SK-N-SH (cell line): ENCODE measurements at regions not wholly inside any gene's neighbourhood (a gene's known extent, or its start where the extent isn't known, plus 50 kb on each side); places are given as distances from the start of the nearest gene placed in this dataset.

Experiments
- CTCF ChIA-PET: fragments of 300-600, 350-600 bp; formaldehyde crosslinking; extraction: SDS; loops from one replicate; lab custom pipeline; 2021; lab: Yijun Ruan, JAX
- POLR2A ChIA-PET: fragments of 350-600 bp; sonication (Branson Sonifier 250); formaldehyde crosslinking; extraction: SDS; loops from one replicate; lab custom pipeline; 2020; ENCODE audit warnings: antibody characterized with exemption, inconsistent platforms; lab: Yijun Ruan, JAX
- DNase-seq: peaks from one replicate; pipeline ENCODE4 v3.0.0; 2012
- H2AFZ ChIP-seq: fragments of 200-600 bp; sonication (generic); 2 replicates; pipeline ENCODE4 v1.8.1; 2016; ENCODE audit warnings: antibody characterized with exemption, mild to moderate bottlenecking, low read depth
- H3F3A ChIP-seq: fragments of 200-600 bp; sonication (generic); replicated peaks from 2 replicates; pipeline ENCODE3; 2016; ENCODE audit warnings: antibody characterized with exemption, mild to moderate bottlenecking; ENCODE audit not compliant: insufficient read depth
- H3K27ac ChIP-seq, 2 experiments: fragments of 200-500 bp in 1 of 2; fragments of 200-600 bp in 1 of 2; sonication (Bioruptor generic) in 1 of 2; sonication (generic), shearing (Covaris generic) in 1 of 2; 2 replicates each; pipeline versions ENCODE4 v1.5.1 to v1.6.1; 2014 to 2016; ENCODE audit warnings: low read depth in 2 of 2, inconsistent platforms in 1 of 2, low read length in 1 of 2, mild to moderate bottlenecking in 1 of 2, mixed read lengths in 1 of 2
- H3K27me3 ChIP-seq: fragments of 200-600 bp; sonication (generic), shearing (Covaris generic); 2 replicates; pipeline ENCODE4 v1.6.1; 2016; ENCODE audit warnings: mixed run types; ENCODE audit not compliant: insufficient read depth
- H3K36me3 ChIP-seq, 2 experiments: fragments of 200-500 bp in 1 of 2; fragments of 200-600 bp in 1 of 2; sonication (Bioruptor generic) in 1 of 2; sonication (generic) in 1 of 2; replicated peaks in 1 of 2; 2 replicates each; pipeline versions ENCODE3 to v1.5.1; 2014 to 2016; ENCODE audit warnings: low read length in 1 of 2, mild to moderate bottlenecking in 1 of 2; ENCODE audit not compliant: insufficient read depth in 2 of 2, control insufficient read depth in 1 of 2
- H3K4me1 ChIP-seq, 2 experiments: fragments of 200-500 bp in 1 of 2; fragments of 200-600 bp in 1 of 2; sonication (Bioruptor generic) in 1 of 2; sonication (generic), shearing (Covaris generic) in 1 of 2; 2 replicates each; pipeline versions ENCODE4 v1.5.1 to v1.6.1; 2014 to 2016; ENCODE audit warnings: low read depth in 1 of 2, low read length in 1 of 2, mixed run types in 1 of 2; ENCODE audit not compliant: insufficient read depth in 2 of 2, control insufficient read depth in 1 of 2
- H3K4me2 ChIP-seq: fragments of 200-600 bp; sonication (generic), shearing (Covaris generic); 2 replicates; pipeline ENCODE4 v1.6.1; 2017; ENCODE audit warnings: mixed run types
- H3K4me3 ChIP-seq, 2 experiments: fragments of 200-500 bp in 1 of 2; fragments of 200-600 bp in 1 of 2; sonication (Bioruptor generic) in 1 of 2; sonication (generic), shearing (Covaris generic) in 1 of 2; 2 replicates each; pipeline versions ENCODE4 v1.5.1 to v1.8.1; 2014 to 2016; ENCODE audit warnings: low read depth in 2 of 2, inconsistent platforms in 1 of 2, low read length in 1 of 2, mild to moderate bottlenecking in 1 of 2, mixed read lengths in 1 of 2, moderate library complexity in 1 of 2
- H3K79me2 ChIP-seq: fragments of 200-600 bp; sonication (generic); 2 replicates; pipeline ENCODE4 v1.8.1; 2017; ENCODE audit warnings: mild to moderate bottlenecking; ENCODE audit not compliant: insufficient read depth
- H3K9ac ChIP-seq: fragments of 200-600 bp; sonication (generic); 2 replicates; pipeline ENCODE4 v1.6.1; 2017; ENCODE audit warnings: mixed run types
- H3K9me2 ChIP-seq: fragments of 200-600 bp; sonication (generic); 2 replicates; pipeline ENCODE4 v1.6.1; 2017; ENCODE audit warnings: mixed run types
- H3K9me3 ChIP-seq: fragments of 200-600 bp; sonication (generic); 2 replicates; pipeline ENCODE4 v1.6.1; 2017; ENCODE audit warnings: mixed run types, mild to moderate bottlenecking, moderate library complexity
- H4K20me1 ChIP-seq: fragments of 200-600 bp; sonication (generic); 2 replicates; pipeline ENCODE4 v1.6.1; 2017; ENCODE audit warnings: mild to moderate bottlenecking, mixed run types; ENCODE audit not compliant: insufficient read depth
- ELF1 ChIP-seq: IDR thresholded peaks from 2 replicates; pipeline ENCODE4 v1.4.0; 2012
- FOSL2 ChIP-seq: IDR thresholded peaks from 2 replicates; pipeline ENCODE4 v1.4.0; 2012; ENCODE audit warnings: low read depth, mild to moderate bottlenecking, moderate library complexity, borderline replicate concordance
- FOXJ3 ChIP-seq: sonication (generic); formaldehyde crosslinking; IDR thresholded peaks from 2 replicates; pipeline ENCODE4 v1.5.1; 2020; ENCODE audit warnings: mild to moderate bottlenecking, missing genetic modification reagents
- GATA2 ChIP-seq: sonication (generic); formaldehyde crosslinking; IDR thresholded peaks from 2 replicates; pipeline ENCODE4 v1.5.0; 2020; ENCODE audit warnings: mild to moderate bottlenecking, missing genetic modification reagents
- JUND ChIP-seq: IDR thresholded peaks from 2 replicates; pipeline ENCODE4 v1.4.0; 2012
- MAX ChIP-seq: IDR thresholded peaks from 2 replicates; pipeline ENCODE4 v1.4.0; 2012; ENCODE audit warnings: low read depth
- PBX3 ChIP-seq: IDR thresholded peaks from 2 replicates; pipeline ENCODE4; 2012
- RAD21 ChIP-seq: IDR thresholded peaks from 2 replicates; pipeline ENCODE4 v1.6.1; 2012; ENCODE audit warnings: mild to moderate bottlenecking, low read length
- RCOR1 ChIP-seq: fragments of 150-350 bp; IDR thresholded peaks from 2 replicates; pipeline ENCODE4 v1.6.1; 2017; ENCODE audit warnings: antibody characterized with exemption, low read length
- RFX5 ChIP-seq: IDR thresholded peaks from 2 replicates; pipeline ENCODE4 v1.6.1; 2012; ENCODE audit warnings: mild to moderate bottlenecking, improper control_type of control experiment, low read length
- SMC3 ChIP-seq: IDR thresholded peaks from 2 replicates; pipeline ENCODE4 v1.6.1; 2012; ENCODE audit warnings: low read depth, low read length, improper control_type of control experiment
- USF1 ChIP-seq: IDR thresholded peaks from 2 replicates; pipeline ENCODE4 v1.4.0; 2012; ENCODE audit warnings: low read depth, borderline replicate concordance
- USF2 ChIP-seq: fragments of 150-350 bp; IDR thresholded peaks from 2 replicates; pipeline ENCODE4 v1.6.1; 2017; ENCODE audit warnings: antibody characterized with exemption, low read length, low read depth, borderline replicate concordance
- YY1 ChIP-seq: IDR thresholded peaks from 2 replicates; pipeline ENCODE4 v1.4.0; 2012; ENCODE audit warnings: low read depth, mild to moderate bottlenecking
- WGBS: methylation state at CpG from one replicate; pipeline ENCODE4 v1.1.6; 2017; ENCODE audit warnings: low lambda C conversion rate; 5-methylcytosine and 5-hydroxymethylcytosine counted together

GRCh38 chr3:180743813-180744590 lies 64.7 kb upstream of the CCDC39 start:
- Histone ChIP-seq H3K27ac (peak overlapping the region in 1 of 2 experiments; percentile 34; a peak in 1 of 4 replicates), H4K20me1 (no peaks in the 10 kb centered on the region)
- no peak for TF ChIP-seq PBX3
- no peak for TF ChIP-seq ELF1
- no peak for TF ChIP-seq FOXJ3 (CRISPR knock-in tag)
- no peak for TF ChIP-seq RFX5
- TF ChIP-seq FOSL2, result no peak
- TF ChIP-seq USF1, result no peak
- TF ChIP-seq SMC3, result no peak
- TF ChIP-seq YY1, result no peak
- TF ChIP-seq USF2, result no peak
- TF ChIP-seq RAD21, result no peak
- TF ChIP-seq, all 33 proteins: peak for 0
- peak; percentile 2 for DNase-seq
- Histone ChIP-seq H2AFZ (no peak overlapping the region), H3K9me2 (no peaks in the 10 kb centered on the region), H3K27me3 (no peaks in the 10 kb centered on the region), H3K9me3 (no peaks in the 10 kb centered on the region), H3K4me3 (no peak overlapping the region), H3K9ac (no peak overlapping the region), H3F3A (no peaks in the 10 kb centered on the region), H3K4me2 (no peak overlapping the region), H3K36me3 (no peaks in the 10 kb centered on the region), H3K79me2 (no peaks in the 10 kb centered on the region), H3K4me1 (peaks cover 0 to 10% of the 10 kb centered on the region in 2 experiments; a peak in 2 of 4 replicates)
- 42% methylated on average over 18 of the region's 18 CpGs for WGBS
- POLR2A ChIA-PET, result no interaction called here
- CTCF ChIA-PET, result no interaction called here

- TF ChIP-seq MAX, result no peak
- no peak for TF ChIP-seq RCOR1
- TF ChIP-seq JUND, result no peak
- no peak for TF ChIP-seq GATA2 (CRISPR knock-in tag)
- no peaks in the 10 kb centered on the region for H3K9me3 ChIP-seq
These were observed 68.6 kb upstream of the CCDC39 start for GRCh38 chr3:180747805-180748361.

More at GRCh38 chr3:180747805-180748361, 68.6 kb upstream of the CCDC39 start:
- no peak for DNase-seq
- POLR2A ChIA-PET, result no interaction called here
- Histone ChIP-seq H3K4me1 (peaks cover 0 to 10% of the 10 kb centered on the region in 2 experiments; a peak in 2 of 4 replicates), H2AFZ (no peak overlapping the region), H4K20me1 (no peaks in the 10 kb centered on the region), H3K9ac (no peak overlapping the region), H3K36me3 (no peaks in the 10 kb centered on the region), H3K27ac (no peak overlapping the region), H3F3A (no peaks in the 10 kb centered on the region), H3K27me3 (no peaks in the 10 kb centered on the region), H3K79me2 (no peaks in the 10 kb centered on the region), H3K9me2 (no peaks in the 10 kb centered on the region), H3K4me3 (no peak overlapping the region), H3K4me2 (no peak overlapping the region)
- CTCF ChIA-PET, result no interaction called here
- WGBS, result 0% methylated on average over 1 of the region's 1 CpG
